K562 (cell line): ENCODE measurements at regions not wholly inside any gene's neighbourhood (a gene's known extent, or its start where the extent isn't known, plus 50 kb on each side); places are given as distances from the start of the nearest gene placed in this dataset.

Source experiments
- ADNP ChIP-seq: fragments of 200-800 bp; sonication (Bioruptor generic); IDR thresholded peaks from 2 replicates; pipeline ENCODE4 v1.6.1; 2016; ENCODE audit warnings: missing genetic modification characterization, missing compliant biosample characterization
- ATF2 ChIP-seq: sonication (generic); formaldehyde crosslinking; IDR thresholded peaks from 2 replicates; pipeline ENCODE4 v1.8.1; 2022; ENCODE audit warnings: missing genetic modification reagents
- BRD4 ChIP-seq: fragments of 200-600 bp; sonication (generic); IDR thresholded peaks from 2 replicates; pipeline ENCODE4 v1.6.1; 2017; ENCODE audit warnings: inconsistent platforms
- CHAMP1 ChIP-seq: fragments of 450-650 bp; IDR thresholded peaks from 2 replicates; pipeline ENCODE4 v1.6.1; 2016; ENCODE audit warnings: mild to moderate bottlenecking
- FIP1L1 ChIP-seq: fragments of 200-400 bp; formaldehyde crosslinking; IDR thresholded peaks from 2 replicates; pipeline ENCODE4 v1.6.1; 2018; ENCODE audit warnings: mild to moderate bottlenecking, low read depth, low read length; ENCODE audit not compliant: poor library complexity, severe bottlenecking
- HDAC3 ChIP-seq: fragments of 450-650 bp; IDR thresholded peaks from 2 replicates; pipeline ENCODE4 v1.6.1; 2018; ENCODE audit warnings: borderline replicate concordance, mild to moderate bottlenecking, moderate library complexity; ENCODE audit not compliant: partially characterized antibody
- JUND ChIP-seq, 2 experiments: IDR thresholded peaks; 2 replicates in 1 of 2; 3 replicates in 1 of 2; pipeline ENCODE4 v1.6.1; 2011; ENCODE audit warnings: borderline replicate concordance in 2 of 2, low read depth in 2 of 2, low read length in 2 of 2, improper control_type of control experiment in 1 of 2, missing biosample characterization in 1 of 2, missing genetic modification characterization in 1 of 2, missing genetic modification reagents in 1 of 2
- L3MBTL2 ChIP-seq: fragments of 450-650 bp; IDR thresholded peaks from 2 replicates; pipeline ENCODE4 v1.6.1; 2016; ENCODE audit warnings: mild to moderate bottlenecking, moderate library complexity
- NFE2L1 ChIP-seq: fragments of 450-650 bp; IDR thresholded peaks from 2 replicates; pipeline ENCODE4 v1.6.1; 2016; ENCODE audit warnings: missing genetic modification characterization, low read depth, mild to moderate bottlenecking, missing compliant biosample characterization, moderate library complexity, borderline replicate concordance
- OTX1 ChIP-seq: fragments of 450-650 bp; formaldehyde crosslinking; IDR thresholded peaks from 2 replicates; pipeline ENCODE4 v1.4.0; 2022; ENCODE audit warnings: mild to moderate bottlenecking
- PTRF ChIP-seq: fragments of 450-650 bp; IDR thresholded peaks from 2 replicates; pipeline ENCODE4 v1.6.1; 2016; ENCODE audit warnings: mild to moderate bottlenecking, missing genetic modification characterization, missing compliant biosample characterization
- RAD51 ChIP-seq: fragments of 450-650 bp; IDR thresholded peaks from 2 replicates; pipeline ENCODE4 v1.7.1; 2016; ENCODE audit warnings: low read depth, mild to moderate bottlenecking, borderline replicate concordance
- TARDBP ChIP-seq: fragments of 450-650 bp; IDR thresholded peaks from 2 replicates; pipeline ENCODE4 v1.6.1; 2016
- USF1 ChIP-seq: sonication (generic); formaldehyde crosslinking; IDR thresholded peaks from 2 replicates; pipeline ENCODE4 v1.9.0; 2022; ENCODE audit warnings: mild to moderate bottlenecking, missing genetic modification reagents
- ZNF511 ChIP-seq: sonication (generic); formaldehyde crosslinking; IDR thresholded peaks from 2 replicates; pipeline ENCODE4 v1.8.0; 2022; ENCODE audit warnings: mild to moderate bottlenecking, missing genetic modification reagents
- ZNF592 ChIP-seq: fragments of 450-650 bp; IDR thresholded peaks from 2 replicates; pipeline ENCODE4 v1.6.1; 2017; ENCODE audit warnings: antibody characterized with exemption, mild to moderate bottlenecking
- ZNF75A ChIP-seq: fragments of 450-650 bp; formaldehyde crosslinking; IDR thresholded peaks from 2 replicates; pipeline ENCODE4 v1.4.0; 2020; ENCODE audit warnings: mild to moderate bottlenecking

- no peak for TF ChIP-seq USF1
- TF ChIP-seq TARDBP = no peak
- no peak for TF ChIP-seq ZNF75A (CRISPR knock-in tag)
- TF ChIP-seq ZNF592 = peak; percentile 80
- TF ChIP-seq OTX1 = no peak
- TF ChIP-seq BRD4 = no peak
- TF ChIP-seq JUND (IDR thresholded peaks at IDR 0.05; ENCODE audit: borderline replicate concordance, low read depth, low read length) = no peak
- TF ChIP-seq JUND (tag; IDR thresholded peaks at IDR 0.05; ENCODE audit: borderline replicate concordance, low read depth, low read length) = no peak
- no peak for TF ChIP-seq ZNF511
- TF ChIP-seq FIP1L1 = no peak
- no peak for TF ChIP-seq NFE2L1
- no peak for TF ChIP-seq ADNP (tag)
- TF ChIP-seq HDAC3 = no peak
- TF ChIP-seq ATF2 (CRISPR knock-in tag) = no peak
- TF ChIP-seq L3MBTL2 = peak; percentile 45; the same call in 1 of the 2 replicates
- no peak for TF ChIP-seq RAD51
- TF ChIP-seq CHAMP1 = no peak
- 0 out of 2 replicates have a peak, but pooled peaks have one; percentile 8 for TF ChIP-seq PTRF (tag)
These were observed 150.0 kb upstream of the SYT10 start (continued) for GRCh38 chr12:33589576-33590114.
